ENCODE measurements at regions not wholly inside any gene's neighbourhood (a gene's known extent, or its start where the extent isn't known, plus 50 kb on each side); places are given as distances from the start of the nearest gene placed in this dataset.

GRCh38 chr2:235165136-235165535, 213.3 kb downstream of the SH3BP4 start:
- in situ Hi-C loops (cut with MboI; ENCODE audit: low sequenced_read_pairs) = no loop called here

DNA sequence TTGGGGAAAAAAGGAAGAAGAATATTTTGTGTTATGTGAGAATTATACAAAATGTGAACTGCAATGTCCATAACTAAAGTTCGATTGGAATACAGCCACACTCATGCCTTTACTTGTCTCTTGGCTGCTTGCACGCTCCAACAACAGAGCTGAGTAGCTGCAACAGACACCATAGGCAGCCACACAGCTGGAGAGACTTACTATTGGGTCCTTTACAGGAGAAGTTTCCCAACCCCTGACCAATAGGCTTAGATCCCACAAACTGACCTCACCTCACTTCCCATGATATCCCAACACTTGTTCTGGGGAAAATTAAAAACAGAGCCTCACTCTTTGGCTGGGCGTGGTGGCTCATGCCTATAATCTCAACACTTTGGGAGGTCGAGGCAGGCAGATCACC, 213.8 kb downstream of the SH3BP4 start:
- in situ Hi-C loops (cut with MboI; ENCODE audit: low sequenced_read_pairs) = no loop called here

GRCh38 chr2:235168174-235168979, 216.6 kb downstream of the SH3BP4 start:
- in situ Hi-C loops (cut with MboI; ENCODE audit: low sequenced_read_pairs) = no loop called here

DNA sequence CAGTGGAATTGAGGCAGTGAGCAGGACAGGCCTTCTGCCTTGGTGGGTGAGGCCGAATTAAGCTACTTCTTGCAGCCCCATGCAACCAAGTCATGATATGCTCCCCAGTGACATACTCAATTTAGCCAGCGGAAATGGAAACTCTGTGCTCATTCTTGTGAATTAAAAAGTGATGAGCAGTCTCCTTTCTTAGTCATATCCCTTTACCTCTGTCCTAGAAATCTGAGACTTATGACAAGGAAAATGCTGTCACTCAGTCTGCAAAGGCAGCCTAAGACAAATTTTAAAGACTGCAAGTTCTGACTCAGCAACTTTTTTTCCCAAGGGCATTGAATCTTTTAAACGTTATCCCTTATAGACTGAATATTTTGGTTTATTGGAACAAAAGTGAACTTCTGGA, 218.2 kb downstream of the SH3BP4 start:
- in situ Hi-C loops (cut with MboI; ENCODE audit: low sequenced_read_pairs) = no loop called here

GRCh38 chr2:235170536-235171521, 219.0 kb downstream of the SH3BP4 start:
- in situ Hi-C loops (cut with MboI; ENCODE audit: low sequenced_read_pairs) = no loop called here

- in situ Hi-C loops (cut with MboI; ENCODE audit: low sequenced_read_pairs) = no loop called here
Observed at GRCh38 chr2:235171550-235172031, 219.8 kb downstream of the SH3BP4 start.

DNA sequence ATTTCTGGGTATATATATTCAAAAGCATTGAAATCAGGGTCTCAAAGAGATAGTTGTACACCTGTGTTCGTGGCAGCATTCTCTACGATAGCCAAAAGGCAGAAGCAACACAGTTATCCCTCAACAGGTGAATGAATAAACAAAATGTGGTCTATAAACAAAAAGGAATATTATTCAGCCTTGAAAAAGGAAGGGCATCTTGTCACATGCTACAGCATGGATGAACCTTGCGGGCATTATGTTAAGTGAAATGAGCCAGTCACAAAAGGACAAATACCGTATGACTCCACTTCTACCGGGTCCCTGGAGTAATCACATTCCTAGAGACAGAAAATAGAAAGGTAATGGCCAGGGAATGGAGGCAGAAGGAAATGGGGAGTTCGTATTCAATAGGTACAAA, 228.8 kb downstream of the SH3BP4 start:
- in situ Hi-C loops (cut with MboI; ENCODE audit: low sequenced_read_pairs) = no loop called here

DNA sequence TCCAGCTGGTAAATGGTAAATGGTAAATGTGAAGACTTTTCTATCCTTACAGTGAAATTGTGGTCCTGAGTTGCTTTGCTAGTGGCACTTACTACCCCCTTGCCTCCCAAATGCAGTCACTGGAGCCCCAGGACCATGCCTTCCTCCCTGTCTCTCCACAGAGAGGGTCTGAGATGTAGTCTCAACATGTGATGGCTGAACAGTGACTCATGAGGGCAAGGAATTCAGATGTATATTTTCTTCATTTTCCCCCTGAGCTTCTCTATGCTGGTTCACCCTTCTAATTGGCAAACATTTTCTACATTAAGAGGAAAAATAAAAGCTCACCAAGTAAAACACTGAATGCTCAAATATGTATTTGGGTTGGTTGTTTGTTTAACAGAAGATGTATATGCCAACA, 232.0 kb downstream of the SH3BP4 start:
- in situ Hi-C loops (cut with MboI; ENCODE audit: low sequenced_read_pairs) = no loop called here

- in situ Hi-C loops (cut with MboI; ENCODE audit: low sequenced_read_pairs) = no loop called here
Observed at GRCh38 chr2:235187806-235188205, 236.0 kb downstream of the SH3BP4 start.

DNA sequence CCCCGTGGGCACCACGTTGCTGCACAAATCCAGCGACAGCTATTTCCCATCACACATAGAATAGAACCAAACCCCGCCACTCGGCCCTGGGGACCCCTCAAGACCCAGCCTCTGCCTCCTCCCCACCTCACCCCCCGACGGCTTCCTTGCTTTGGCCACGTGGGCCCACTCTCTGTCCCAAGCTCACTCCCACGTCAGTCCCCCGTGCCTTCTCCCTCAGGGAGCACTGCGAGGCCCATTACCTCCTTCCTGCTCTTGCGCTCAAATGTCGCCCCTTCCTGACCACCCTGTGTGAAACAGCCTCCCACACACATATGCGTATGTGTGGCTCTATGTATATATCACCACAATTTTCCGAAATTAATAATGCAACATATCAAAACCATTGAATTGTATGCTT, 239.7 kb downstream of the SH3BP4 start:
- in situ Hi-C loops (cut with MboI; ENCODE audit: low sequenced_read_pairs) = no loop called here

GRCh38 chr2:235191978-235192377, 240.2 kb downstream of the SH3BP4 start:
- in situ Hi-C loops (cut with MboI; ENCODE audit: low sequenced_read_pairs) = no loop called here

DNA sequence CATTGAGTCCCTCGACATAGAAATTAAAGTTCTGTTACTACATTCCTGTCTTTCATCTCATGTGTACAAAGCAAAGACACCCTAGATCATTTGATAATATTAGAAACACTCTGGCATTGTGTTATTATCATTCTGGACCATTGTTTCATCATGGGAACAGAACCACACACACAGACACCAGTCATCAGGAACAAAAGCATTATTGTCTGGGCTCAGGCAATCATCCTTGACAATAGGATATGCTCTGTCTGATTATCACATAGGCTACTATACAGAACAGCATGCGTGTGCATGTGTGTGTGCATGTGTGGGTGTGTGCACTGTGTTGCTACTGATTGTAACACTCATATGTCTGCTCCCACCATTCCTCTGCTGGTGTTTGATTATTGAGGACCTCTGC, 242.5 kb downstream of the SH3BP4 start:
- in situ Hi-C loops (cut with MboI; ENCODE audit: low sequenced_read_pairs) = no loop called here

DNA sequence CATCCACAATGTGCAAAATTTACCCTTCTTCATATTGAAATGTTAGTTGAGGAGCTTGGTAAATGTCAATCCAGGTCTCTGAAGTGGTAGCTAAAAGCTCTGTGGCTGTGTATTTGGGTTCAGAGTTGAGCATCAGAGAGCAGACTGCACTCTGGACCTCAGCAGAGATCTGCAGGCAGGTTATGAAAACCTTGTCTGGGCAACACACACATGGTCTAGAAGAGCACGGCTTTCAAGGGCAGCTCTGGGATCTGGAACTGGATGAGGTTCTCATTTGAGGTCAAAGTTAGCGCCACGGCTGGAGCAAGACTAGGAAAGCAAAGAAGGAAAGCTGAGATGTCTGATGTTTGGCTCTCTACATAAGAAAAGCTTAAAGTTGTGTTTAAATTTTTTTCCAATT, 243.0 kb downstream of the SH3BP4 start:
- in situ Hi-C loops (cut with MboI; ENCODE audit: low sequenced_read_pairs) = no loop called here

- in situ Hi-C loops (cut with MboI; ENCODE audit: low sequenced_read_pairs) = no loop called here
Observed at GRCh38 chr2:235195921-235196320, 244.1 kb downstream of the SH3BP4 start.

DNA sequence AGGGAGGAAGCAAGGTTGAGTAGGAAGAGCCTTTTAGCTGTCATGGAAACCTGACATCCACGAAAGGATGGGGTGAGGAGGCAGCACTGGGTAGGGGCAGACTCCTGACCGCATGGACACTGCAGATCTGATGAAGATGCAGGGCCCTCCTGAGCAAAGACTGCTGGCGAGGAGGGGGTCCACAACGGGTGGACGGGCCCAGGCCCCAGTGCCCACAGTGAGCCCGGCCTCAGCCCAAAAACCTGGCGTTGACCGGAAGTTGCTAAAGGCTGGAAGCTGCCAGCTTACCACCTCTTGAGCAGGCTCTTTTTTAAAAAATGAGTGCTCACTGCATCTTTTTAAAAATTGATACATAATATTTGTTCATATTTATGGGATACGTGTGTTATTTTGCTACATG, 247.3 kb downstream of the SH3BP4 start:
- in situ Hi-C loops (cut with MboI; ENCODE audit: low sequenced_read_pairs) = no loop called here

- in situ Hi-C loops (cut with MboI; ENCODE audit: low sequenced_read_pairs) = no loop called here
Observed at GRCh38 chr2:235200216-235200615, 248.4 kb downstream of the SH3BP4 start.

- in situ Hi-C loops (cut with MboI; ENCODE audit: low sequenced_read_pairs) = no loop called here
Observed at GRCh38 chr2:235201756-235202155, 249.9 kb downstream of the SH3BP4 start.

DNA sequence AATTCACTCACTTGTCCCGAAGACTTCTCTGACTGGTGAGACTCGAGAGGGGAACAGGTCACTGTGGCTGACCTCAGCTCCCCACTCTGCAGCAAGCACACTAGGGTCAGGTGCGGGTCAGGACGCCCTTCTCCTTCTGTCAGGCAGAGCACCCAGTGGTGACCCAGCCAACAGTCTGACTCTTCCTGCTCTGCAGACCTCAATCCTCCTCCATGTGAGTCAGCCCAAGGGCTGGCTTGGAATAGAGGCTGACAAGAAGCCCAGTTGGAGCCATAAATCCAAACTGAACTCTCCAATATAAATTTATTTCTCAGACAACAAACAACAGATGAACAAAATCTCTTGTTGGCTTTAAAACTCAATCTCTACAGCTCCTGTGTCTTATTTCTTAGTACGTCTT, 253.1 kb downstream of the SH3BP4 start:
- in situ Hi-C loops (cut with MboI; ENCODE audit: low sequenced_read_pairs) = no loop called here

GRCh38 chr2:235206399-235206798, 254.6 kb downstream of the SH3BP4 start:
- in situ Hi-C loops (cut with MboI; ENCODE audit: low sequenced_read_pairs) = no loop called here

GRCh38 chr2:235206980-235207579, 255.3 kb downstream of the SH3BP4 start:
- in situ Hi-C loops (cut with MboI; ENCODE audit: low sequenced_read_pairs) = no loop called here

DNA sequence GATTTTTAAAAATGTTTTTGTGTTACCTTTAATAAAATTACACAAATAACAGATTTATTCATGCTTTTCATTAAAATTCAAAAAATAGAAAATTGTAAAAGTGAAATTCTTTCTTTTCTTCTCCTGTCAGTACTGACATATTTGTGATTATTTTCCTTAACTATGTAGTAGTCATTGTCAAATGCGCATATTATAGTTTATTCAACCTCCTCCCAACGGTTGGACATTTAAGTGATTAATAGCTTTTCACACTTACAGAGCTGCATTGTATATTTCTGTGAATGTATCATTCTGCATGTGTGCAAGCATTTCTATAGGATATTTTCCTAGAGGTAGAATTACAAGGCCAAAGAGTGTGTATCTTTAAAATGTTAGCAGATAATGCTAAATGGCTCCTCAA, 259.2 kb downstream of the SH3BP4 start:
- in situ Hi-C loops (cut with MboI; ENCODE audit: low sequenced_read_pairs) = no loop called here

Measured in HL-60/S4 treated with retinoic acid at 250 ng/mL for 4 days and 3 days (cell line).